Panc1 (cell line): ENCODE measurements at regions not wholly inside any gene's neighbourhood (a gene's known extent, or its start where the extent isn't known, plus 50 kb on each side); places are given as distances from the start of the nearest gene placed in this dataset.

Experiments used
- ATAC-seq: fragments of 200-7000 bp; cut with Tn5 transposase; 2 replicates; pipeline ENCODE4 v1.9.1; 2020; ENCODE audit warnings: mild to moderate bottlenecking, moderate library complexity
- BruUV-seq: library from RNA; stranded (reverse); fragments of 400-500 nt; replicated peaks from 2 replicates; lab custom pipeline; 2021; lab: Mats Ljungman, UMichigan
- CTCF ChIA-PET: fragments of 300-600 bp; sonication (Branson Sonifier 250); formaldehyde crosslinking; loops from one replicate; lab custom pipeline; 2022; ENCODE audit warnings: antibody characterized with exemption; lab: Charles Lee
- POLR2A ChIA-PET: fragments of 300-600 bp; sonication (Branson Sonifier 250); formaldehyde crosslinking; loops from one replicate; lab custom pipeline; 2022; ENCODE audit warnings: antibody characterized with exemption; lab: Charles Lee
- DNase-seq: peaks from one replicate; pipeline ENCODE4 v3.0.0-alpha.2; 2010; ENCODE audit warnings: low read depth, low spot score
- H3K27ac ChIP-seq: 2 replicates; pipeline ENCODE4 v1.5.1; 2011; ENCODE audit warnings: mild to moderate bottlenecking, low read length, inconsistent platforms
- H3K27me3 ChIP-seq: fragments of 200-500 bp; sonication (Bioruptor generic); 2 replicates; pipeline ENCODE4 v1.6.0; 2014; ENCODE audit warnings: low read length, inconsistent platforms; ENCODE audit not compliant: control insufficient read depth, insufficient read depth
- H3K36me3 ChIP-seq: fragments of 200-500 bp; sonication (Bioruptor generic); 2 replicates; pipeline ENCODE4 v1.5.1; 2014; ENCODE audit warnings: inconsistent platforms, mild to moderate bottlenecking, low read length, moderate library complexity; ENCODE audit not compliant: control insufficient read depth, insufficient read depth
- H3K4me1 ChIP-seq: 2 replicates; pipeline ENCODE4 v1.5.1; 2011; ENCODE audit warnings: inconsistent platforms, mild to moderate bottlenecking, low read length, moderate library complexity; ENCODE audit not compliant: control insufficient read depth, insufficient read depth
- H3K4me3 ChIP-seq, 2 experiments: 2 replicates each; pipeline ENCODE4 v1.5.1; 2011 to 2012; ENCODE audit warnings: low read depth in 2 of 2, low read length in 2 of 2, mild to moderate bottlenecking in 2 of 2, inconsistent platforms in 1 of 2, moderate library complexity in 1 of 2
- H3K9me3 ChIP-seq: fragments of 200-500 bp; sonication (Bioruptor generic); 2 replicates; pipeline ENCODE4 v1.5.1; 2014; ENCODE audit warnings: low read depth, mild to moderate bottlenecking, inconsistent platforms, low read length, moderate library complexity; ENCODE audit not compliant: control insufficient read depth, insufficient read depth
- CTCF ChIP-seq: fragments of 450-650 bp; IDR thresholded peaks from 2 replicates; pipeline ENCODE4 v1.5.1; 2017; ENCODE audit warnings: mild to moderate bottlenecking
- POLR2AphosphoS5 ChIP-seq: IDR thresholded peaks from 2 replicates; pipeline ENCODE4 v1.6.1; 2012; ENCODE audit warnings: mild to moderate bottlenecking, low read depth, low read length, moderate library complexity
- SIN3A ChIP-seq: IDR thresholded peaks from 2 replicates; pipeline ENCODE4 v1.6.1; 2012; ENCODE audit warnings: low read depth, mild to moderate bottlenecking, low read length, moderate library complexity, borderline replicate concordance; ENCODE audit not compliant: insufficient read depth
- TCF7L2 ChIP-seq: IDR thresholded peaks from 2 replicates; pipeline ENCODE4 v1.6.1; 2011; ENCODE audit warnings: mild to moderate bottlenecking, low read depth, low read length, inconsistent platforms
- in situ Hi-C: cut with HindIII; loops from 2 replicates; pipeline ENCODE4 v1.10.0; 2016; ENCODE audit warnings: low sequenced_read_pairs, low pct_unique_long_range_greater_than_20kb
- intact Hi-C: fragments of 100-400 bp; cut with micrococcal nuclease; formaldehyde crosslinking; loops from one replicate; pipeline ENCODE4 v1.10.0; 2022; ENCODE audit not compliant: unreplicated experiment
- TF ChIP-seq, protein P1 (sequence below), 2 experiments: IDR thresholded peaks; 2 replicates each; pipeline ENCODE4 v1.6.1; 2011 to 2012; ENCODE audit warnings: low read depth in 2 of 2, control low read depth in 1 of 2, low read length in 1 of 2, mild to moderate bottlenecking in 1 of 2, moderate library complexity in 1 of 2; ENCODE audit not compliant: insufficient read depth in 1 of 2

GRCh38 chr4:123081971-123082370, 159.6 kb upstream of the NUDT6 start:
- in situ Hi-C loops = no loop called here
- Histone ChIP-seq H3K4me3 (no peak overlapping the region), H3K36me3 (no peaks in the 10 kb centered on the region), H3K27ac (no peak overlapping the region), H3K4me1 (no peaks in the 10 kb centered on the region), H3K9me3 (no peaks in the 10 kb centered on the region), H3K27me3 (no peaks in the 10 kb centered on the region)
- no TSS peak for BruUV-seq
- ATAC-seq (no peak), DNase-seq (no peak)
- no peak for TF ChIP-seq POLR2AphosphoS5
- no peak for TF ChIP-seq CTCF
- intact Hi-C loops = no loop called here
- POLR2A ChIA-PET = no interaction called here
- CTCF ChIA-PET = interaction anchor here (0.6 kb wide), 1 partner anchor 16 kb away, joined by 7 read pairs; no protein-coding TSS in a partner anchor

GRCh38 chr4:123083646-123084045, 161.2 kb upstream of the NUDT6 start:
- ChIA-PET CTCF (no interaction called here), POLR2A (interaction anchor here (0.6 kb wide), 1 partner anchor 12 kb away, joined by 3 read pairs; no protein-coding TSS in a partner anchor)
- Histone ChIP-seq H3K9me3 (no peaks in the 10 kb centered on the region), H3K4me3 (no peak overlapping the region), H3K27me3 (no peaks in the 10 kb centered on the region), H3K36me3 (no peaks in the 10 kb centered on the region), H3K27ac (no peak overlapping the region), H3K4me1 (no peaks in the 10 kb centered on the region)
- TF ChIP-seq POLR2AphosphoS5 (no peak), CTCF (no peak), SIN3A (no peak), TCF7L2 (no peak)
- TF ChIP-seq, protein P1, sequence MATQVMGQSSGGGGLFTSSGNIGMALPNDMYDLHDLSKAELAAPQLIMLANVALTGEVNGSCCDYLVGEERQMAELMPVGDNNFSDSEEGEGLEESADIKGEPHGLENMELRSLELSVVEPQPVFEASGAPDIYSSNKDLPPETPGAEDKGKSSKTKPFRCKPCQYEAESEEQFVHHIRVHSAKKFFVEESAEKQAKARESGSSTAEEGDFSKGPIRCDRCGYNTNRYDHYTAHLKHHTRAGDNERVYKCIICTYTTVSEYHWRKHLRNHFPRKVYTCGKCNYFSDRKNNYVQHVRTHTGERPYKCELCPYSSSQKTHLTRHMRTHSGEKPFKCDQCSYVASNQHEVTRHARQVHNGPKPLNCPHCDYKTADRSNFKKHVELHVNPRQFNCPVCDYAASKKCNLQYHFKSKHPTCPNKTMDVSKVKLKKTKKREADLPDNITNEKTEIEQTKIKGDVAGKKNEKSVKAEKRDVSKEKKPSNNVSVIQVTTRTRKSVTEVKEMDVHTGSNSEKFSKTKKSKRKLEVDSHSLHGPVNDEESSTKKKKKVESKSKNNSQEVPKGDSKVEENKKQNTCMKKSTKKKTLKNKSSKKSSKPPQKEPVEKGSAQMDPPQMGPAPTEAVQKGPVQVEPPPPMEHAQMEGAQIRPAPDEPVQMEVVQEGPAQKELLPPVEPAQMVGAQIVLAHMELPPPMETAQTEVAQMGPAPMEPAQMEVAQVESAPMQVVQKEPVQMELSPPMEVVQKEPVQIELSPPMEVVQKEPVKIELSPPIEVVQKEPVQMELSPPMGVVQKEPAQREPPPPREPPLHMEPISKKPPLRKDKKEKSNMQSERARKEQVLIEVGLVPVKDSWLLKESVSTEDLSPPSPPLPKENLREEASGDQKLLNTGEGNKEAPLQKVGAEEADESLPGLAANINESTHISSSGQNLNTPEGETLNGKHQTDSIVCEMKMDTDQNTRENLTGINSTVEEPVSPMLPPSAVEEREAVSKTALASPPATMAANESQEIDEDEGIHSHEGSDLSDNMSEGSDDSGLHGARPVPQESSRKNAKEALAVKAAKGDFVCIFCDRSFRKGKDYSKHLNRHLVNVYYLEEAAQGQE (IDR thresholded peaks at IDR 0.05; ENCODE audit: insufficient read depth in 1 of 2, low read depth in 2 of 2, low read length in 1 of 2) = no peak
- in situ Hi-C loops (no loop called here), intact Hi-C loops (no loop called here)
- no TSS peak for BruUV-seq
- no peak for ATAC-seq
- DNase-seq = no peak
